NCI-H2196 treated with DMSO at 0.1 percent for 48 hours (cell line): ENCODE measurements at regions not wholly inside any gene's neighbourhood (a gene's known extent, or its start where the extent isn't known, plus 50 kb on each side); places are given as distances from the start of the nearest gene placed in this dataset.

ENCODE experiments used
- DNase-seq: peaks from one replicate; lab custom pipeline; 2025; ENCODE audit not compliant: unreplicated experiment; lab: John Stamatoyannopoulos, UW

GRCh38 chr12:130017591-130018449 lies 114.0 kb upstream of the TMEM132D start:
- DNase-seq: no peak

- DNase-seq: no peak
These were observed 114.8 kb upstream of the TMEM132D start for GRCh38 chr12:130018614-130019013.

GRCh38 chr12:130026608-130027176 lies 122.9 kb upstream of the TMEM132D start:
- DNase-seq: no peak

GRCh38 chr12:130027798-130028197 lies 124.0 kb upstream of the TMEM132D start:
- no peak for DNase-seq

GRCh38 chr12:130029151-130029550 lies 125.3 kb upstream of the TMEM132D start:
- DNase-seq: no peak

GRCh38 chr12:130031041-130031440 lies 127.2 kb upstream of the TMEM132D start:
- DNase-seq: no peak

GRCh38 chr12:130031571-130032189 lies 127.9 kb upstream of the TMEM132D start:
- peak; percentile 21 for DNase-seq

- DNase-seq: peak; percentile 55
These were observed 120.1 kb upstream of the FZD10 start for GRCh38 chr12:130041983-130042812.

GRCh38 chr12:130043685-130044406 lies 118.4 kb upstream of the FZD10 start:
- DNase-seq: peak; percentile 48

GRCh38 chr12:130044991-130045621 lies 117.2 kb upstream of the FZD10 start:
- DNase-seq: peak; percentile 68

- no peak for DNase-seq
These were observed 112.6 kb upstream of the FZD10 start for GRCh38 chr12:130049666-130050065.

- no peak for DNase-seq
These were observed 110.4 kb upstream of the FZD10 start for GRCh38 chr12:130051900-130052299.

- DNase-seq: no peak
These were observed 108.6 kb upstream of the FZD10 start for GRCh38 chr12:130053651-130054069.

GRCh38 chr12:130054803-130055202 lies 107.5 kb upstream of the FZD10 start:
- no peak for DNase-seq

GRCh38 chr12:130058926-130059472 lies 103.3 kb upstream of the FZD10 start:
- DNase-seq: no peak

- no peak for DNase-seq
These were observed 98.4 kb upstream of the FZD10 start for GRCh38 chr12:130063866-130064265.

- DNase-seq: no peak
These were observed 97.3 kb upstream of the FZD10 start for GRCh38 chr12:130064999-130065398.

- DNase-seq: no peak
These were observed 95.5 kb upstream of the FZD10 start for GRCh38 chr12:130066742-130067141.

GRCh38 chr12:130068741-130069140 lies 93.5 kb upstream of the FZD10 start:
- no peak for DNase-seq

- DNase-seq: no peak
These were observed 92.1 kb upstream of the FZD10 start for GRCh38 chr12:130070126-130070611.
